AG09309 (cell line): ENCODE measurements at regions not wholly inside any gene's neighbourhood (a gene's known extent, or its start where the extent isn't known, plus 50 kb on each side); places are given as distances from the start of the nearest gene placed in this dataset.

ENCODE experiments used
- DNase-seq: peaks from one replicate; pipeline ENCODE4 v3.0.0-alpha.2; 2010; ENCODE audit warnings: low read depth
- H3K4me3 ChIP-seq: 2 replicates; pipeline ENCODE4 v1.5.1; 2011; ENCODE audit warnings: mild to moderate bottlenecking, low read depth, low read length, moderate library complexity; ENCODE audit not compliant: control insufficient read depth
- CTCF ChIP-seq: IDR thresholded peaks from 2 replicates; pipeline ENCODE4 v1.5.1; 2011; ENCODE audit warnings: mild to moderate bottlenecking, low read depth, low read length, inconsistent platforms; ENCODE audit not compliant: insufficient read depth, control insufficient read depth; ENCODE audit errors: missing control alignments

DNA sequence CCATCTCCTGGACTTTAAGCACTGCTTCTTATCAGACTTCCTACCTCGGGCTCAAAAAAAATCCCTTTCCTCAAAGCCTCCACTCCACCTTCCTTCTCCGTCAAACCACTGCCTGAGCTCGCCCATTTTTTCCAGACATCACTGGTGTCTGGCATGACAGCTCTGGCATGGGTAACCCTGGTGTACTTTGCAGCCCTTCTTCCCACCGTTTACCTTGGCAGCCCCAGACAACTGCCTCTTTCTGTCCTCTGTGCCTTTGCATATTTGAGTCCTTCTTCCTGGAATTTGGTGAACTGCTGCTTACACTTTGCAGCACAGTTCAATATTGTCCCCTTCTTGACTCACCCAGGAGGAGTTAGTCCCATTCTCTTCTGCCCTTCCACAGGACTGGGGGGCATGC lies 144.6 kb upstream of the TBX20 start:
- TF ChIP-seq CTCF = no peak
- no peak overlapping the region for H3K4me3 ChIP-seq

DNA sequence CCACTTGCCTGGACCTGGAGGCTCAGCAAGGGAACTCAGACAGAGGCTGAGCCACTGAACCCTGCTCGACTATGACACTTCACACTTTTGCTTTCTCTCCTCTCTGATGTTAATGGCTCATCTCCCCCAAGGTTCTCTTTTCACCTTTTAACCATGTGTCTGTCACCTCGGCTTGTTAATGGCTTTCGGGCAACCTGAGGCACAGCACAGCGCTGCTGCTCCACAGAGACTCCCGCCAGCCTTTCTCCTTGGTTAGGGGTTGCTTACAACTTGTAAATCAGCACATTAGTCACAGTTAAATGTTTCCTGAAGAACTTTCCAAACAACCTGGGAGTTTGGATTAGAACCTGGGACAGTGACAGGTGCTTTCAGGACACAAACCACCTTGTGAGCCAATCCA lies 136.2 kb upstream of the TBX20 start:
- no peak for TF ChIP-seq CTCF
- H3K4me3 ChIP-seq = no peak overlapping the region
- no peak for DNase-seq

More for the DNA sequence above, 144.6 kb upstream of the TBX20 start:
- DNase-seq = no peak

- no peak overlapping the region for H3K4me3 ChIP-seq
- no peak for TF ChIP-seq CTCF
- DNase-seq = no peak
Observed at GRCh38 chr7:35389636-35390035, 135.7 kb upstream of the TBX20 start.

GRCh38 chr7:35386816-35387706 lies 133.2 kb upstream of the TBX20 start:
- no peak for DNase-seq
- no peak for TF ChIP-seq CTCF
- no peak overlapping the region for H3K4me3 ChIP-seq

- no peak overlapping the region for H3K4me3 ChIP-seq
Observed at GRCh38 chr7:35386082-35386815, 132.3 kb upstream of the TBX20 start.

More at GRCh38 chr7:35386082-35386815, 132.3 kb upstream of the TBX20 start:
- DNase-seq = no peak
- no peak for TF ChIP-seq CTCF
